Stimulated activated CD4-positive, alpha-beta T cell treated with anti-CD3 and anti-CD28 coated beads, TNF-alpha, amount 100 ng/mL, for 24 hours (primary cell): ENCODE measurements at regions not wholly inside any gene's neighbourhood (a gene's known extent, or its start where the extent isn't known, plus 50 kb on each side); places are given as distances from the start of the nearest gene placed in this dataset.

Source experiments
- DNase-seq, 3 experiments: peaks; one replicate each; pipeline ENCODE4 v3.0.0-alpha.2; 2020; ENCODE audit warnings: low read depth in 3 of 3

- no peak for DNase-seq
These were observed 264.6 kb upstream of the PROX1 start for GRCh38 chr1:213723187-213723586.

DNA sequence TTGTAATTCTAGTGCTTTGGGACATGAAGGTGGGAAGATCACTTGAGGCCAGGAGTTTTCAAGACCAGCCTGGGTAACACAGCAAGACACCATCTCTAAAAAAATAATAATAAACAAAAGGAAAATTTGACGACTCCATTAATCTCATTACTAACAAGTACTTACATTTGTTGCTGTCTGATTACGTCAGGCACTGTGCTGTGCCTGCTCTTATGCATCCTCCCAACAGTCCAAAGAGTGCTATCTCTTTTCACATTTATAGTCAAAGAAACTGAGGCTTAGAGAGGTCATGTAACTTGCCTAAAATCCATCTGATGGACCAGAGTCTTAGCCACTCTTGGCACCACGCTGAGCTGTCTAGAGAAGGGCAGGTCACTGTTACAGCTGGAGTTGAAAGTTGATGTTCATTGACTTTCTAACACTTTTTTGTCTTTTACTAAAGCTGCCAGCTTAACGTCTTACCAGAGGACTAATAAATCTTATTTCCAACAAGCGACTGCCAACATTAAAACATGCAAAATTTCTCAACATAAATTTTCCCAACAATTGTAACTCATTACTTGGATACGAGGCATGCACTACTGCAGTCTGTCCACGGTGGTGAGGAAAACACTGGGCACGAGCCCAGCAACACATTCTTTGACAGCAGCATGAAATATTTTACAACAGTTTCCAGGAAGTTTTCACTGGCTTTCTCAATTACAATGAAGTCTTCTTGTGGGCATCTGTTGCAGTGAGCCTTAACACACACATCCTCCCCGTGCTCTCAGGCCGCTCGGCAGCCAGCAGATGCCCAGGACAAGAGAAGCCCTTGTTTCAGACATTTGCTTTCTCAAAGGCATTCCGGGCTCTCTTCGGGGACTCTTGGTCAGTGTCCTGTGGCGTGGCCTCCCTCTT lies 262.9 kb upstream of the PROX1 start:
- no peak for DNase-seq

DNA sequence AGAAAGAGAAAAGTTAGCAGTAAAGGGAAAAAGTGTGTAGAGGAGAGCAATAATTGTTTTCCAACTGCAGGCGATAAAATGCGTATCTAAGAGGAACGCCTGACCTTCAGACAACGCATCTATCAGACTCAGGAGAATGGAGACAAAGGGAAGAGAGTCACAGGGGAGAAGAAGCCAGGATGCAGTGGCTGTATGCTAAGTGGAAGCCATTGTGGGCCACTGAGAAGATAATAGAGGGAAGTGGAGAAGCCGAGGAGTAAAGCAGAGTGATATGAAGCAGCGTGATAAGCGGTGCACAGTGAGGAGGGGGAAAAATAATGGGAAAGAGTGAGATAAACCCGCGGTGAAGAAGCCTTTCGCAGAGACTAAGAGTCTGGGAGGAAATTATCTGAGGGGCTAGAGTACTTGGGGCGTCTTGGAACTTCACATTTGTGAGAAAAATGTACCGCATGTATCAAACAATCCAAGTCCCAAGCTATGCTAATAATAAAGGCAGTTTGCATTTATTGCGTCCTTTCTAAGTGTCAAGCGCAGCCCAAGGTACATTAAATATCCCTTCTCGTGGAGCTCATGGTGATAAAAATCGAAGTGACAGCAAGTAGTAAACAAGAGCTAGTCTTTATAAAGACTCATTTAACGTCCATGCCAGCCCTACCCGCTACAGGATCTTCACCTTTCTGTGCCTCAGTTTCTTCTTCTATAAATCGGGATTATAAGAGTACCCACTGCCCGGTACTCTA lies 259.8 kb upstream of the PROX1 start:
- no peak for DNase-seq

DNA sequence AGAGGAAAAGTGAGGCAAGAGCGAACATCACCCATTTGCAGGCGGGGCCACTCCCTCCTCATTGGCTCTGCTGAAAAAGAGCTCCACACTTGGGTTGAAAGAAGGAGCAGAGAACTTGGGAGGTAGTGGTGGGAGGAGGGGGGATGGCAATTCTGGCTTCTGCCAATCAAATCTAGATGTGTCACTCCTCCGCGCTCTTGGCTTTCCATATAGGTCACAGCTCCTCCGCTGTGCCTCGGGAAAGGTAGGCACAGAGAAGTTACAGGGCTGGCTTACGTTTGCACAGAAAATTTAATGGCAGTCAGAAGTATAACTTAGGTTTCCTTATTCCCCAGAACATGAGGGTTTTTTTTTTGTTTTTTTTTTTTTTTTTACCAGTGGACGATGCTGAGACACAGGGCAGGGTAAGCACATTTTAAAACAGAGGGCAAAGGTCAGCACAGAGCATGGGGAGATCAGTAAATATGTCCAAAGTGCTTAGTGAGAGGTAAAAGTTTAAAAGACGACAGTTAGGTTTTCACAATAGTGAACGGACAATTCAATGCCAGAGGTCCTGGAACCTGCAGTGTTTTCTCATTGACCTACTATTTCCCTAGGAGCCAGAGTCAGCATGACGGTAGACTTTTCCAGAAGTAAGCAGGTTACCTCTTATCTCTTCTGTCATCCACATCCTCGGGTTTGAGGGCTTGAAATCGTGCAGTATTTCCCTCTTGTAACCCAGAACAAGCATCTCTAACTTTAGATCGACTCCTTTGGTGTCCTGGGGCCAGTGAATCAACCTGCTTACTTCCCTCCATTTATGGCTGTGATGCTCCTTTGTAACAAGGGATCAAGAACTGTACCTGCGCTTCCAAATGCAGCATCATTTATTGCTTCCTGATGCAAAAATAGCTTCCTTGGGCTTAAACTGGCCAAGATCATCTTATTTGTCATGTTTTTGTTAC lies 258.9 kb upstream of the PROX1 start:
- no peak for DNase-seq

DNA sequence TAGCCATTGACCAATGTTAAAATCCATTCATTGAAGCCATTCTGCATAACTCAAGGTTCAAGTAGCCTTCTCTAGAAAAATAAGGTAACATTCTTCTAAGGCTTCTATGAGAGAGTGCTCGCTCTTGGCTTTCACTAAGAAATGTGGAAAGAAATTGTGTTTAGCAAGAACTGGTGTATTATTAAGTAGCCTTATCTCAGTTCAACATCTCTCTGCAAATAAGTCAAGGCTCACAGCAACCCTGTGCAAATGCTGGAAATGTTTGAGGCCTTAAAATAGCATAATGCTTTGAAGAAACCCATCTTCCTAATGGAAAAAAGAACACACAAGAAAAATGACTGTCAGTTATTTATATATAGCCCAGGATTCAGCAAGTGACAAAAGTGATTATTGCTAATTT lies 254.1 kb upstream of the PROX1 start:
- DNase-seq, result no peak

GRCh38 chr1:213737398-213738035 lies 250.3 kb upstream of the PROX1 start:
- DNase-seq, result no peak

DNA sequence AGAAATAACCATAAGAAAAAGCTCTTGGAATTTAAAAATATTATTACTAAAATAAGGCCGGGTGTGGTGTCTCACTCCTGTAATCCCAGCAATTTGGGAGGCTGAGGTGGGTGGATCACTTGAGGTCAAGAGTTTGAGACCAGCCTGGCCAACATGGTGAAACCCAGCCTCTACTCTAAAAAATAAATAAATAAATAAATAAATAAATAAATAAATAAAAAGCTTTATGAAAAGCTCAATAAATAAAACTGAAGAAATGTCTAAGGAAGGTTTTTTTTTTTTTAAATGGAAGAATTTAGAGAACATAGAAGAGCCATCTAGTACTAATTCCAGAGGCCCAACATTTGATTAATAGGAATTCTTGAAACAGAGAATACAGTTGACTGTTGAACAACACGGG lies 249.1 kb upstream of the PROX1 start:
- DNase-seq, result no peak

- DNase-seq, result no peak
These were observed 244.8 kb upstream of the PROX1 start for GRCh38 chr1:213742992-213743391.

- no peak for DNase-seq
These were observed 243.0 kb upstream of the PROX1 start for GRCh38 chr1:213744780-213745179.

- no peak for DNase-seq
These were observed 242.3 kb upstream of the PROX1 start for GRCh38 chr1:213745451-213745850.

DNA sequence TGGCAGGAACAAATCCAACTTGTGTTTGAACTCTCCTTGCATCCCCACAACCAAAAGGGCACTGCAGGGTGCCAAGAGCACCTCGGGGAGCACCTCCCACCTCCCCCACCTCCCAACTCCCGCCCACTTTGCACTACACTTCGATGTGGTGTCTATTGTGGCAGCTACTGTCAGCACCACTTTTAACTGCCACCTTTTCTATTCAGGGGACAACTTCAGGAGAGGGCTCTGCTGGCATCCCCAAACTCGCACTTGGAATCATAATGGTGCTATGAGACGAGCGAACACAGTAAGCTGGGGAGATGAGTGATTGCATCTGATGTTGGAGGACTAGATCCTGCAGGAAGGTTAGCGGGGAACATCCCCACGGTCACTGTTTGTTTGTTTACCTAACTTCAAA lies 238.2 kb upstream of the PROX1 start:
- DNase-seq, result no peak

- DNase-seq, result no peak
These were observed 237.3 kb upstream of the PROX1 start for GRCh38 chr1:213750231-213751063.

GRCh38 chr1:213751064-213751397 lies 236.7 kb upstream of the PROX1 start:
- no peak for DNase-seq

- DNase-seq, result no peak
These were observed 228.2 kb upstream of the PROX1 start for GRCh38 chr1:213759359-213760181.

- peak; percentile 3 to 31 (median 26) for DNase-seq
These were observed 225.8 kb upstream of the PROX1 start for GRCh38 chr1:213761845-213762407.

- DNase-seq, result no peak
These were observed 220.1 kb upstream of the PROX1 start for GRCh38 chr1:213767683-213768082.

GRCh38 chr1:213772128-213773063 lies 215.4 kb upstream of the PROX1 start:
- no peak for DNase-seq

DNA sequence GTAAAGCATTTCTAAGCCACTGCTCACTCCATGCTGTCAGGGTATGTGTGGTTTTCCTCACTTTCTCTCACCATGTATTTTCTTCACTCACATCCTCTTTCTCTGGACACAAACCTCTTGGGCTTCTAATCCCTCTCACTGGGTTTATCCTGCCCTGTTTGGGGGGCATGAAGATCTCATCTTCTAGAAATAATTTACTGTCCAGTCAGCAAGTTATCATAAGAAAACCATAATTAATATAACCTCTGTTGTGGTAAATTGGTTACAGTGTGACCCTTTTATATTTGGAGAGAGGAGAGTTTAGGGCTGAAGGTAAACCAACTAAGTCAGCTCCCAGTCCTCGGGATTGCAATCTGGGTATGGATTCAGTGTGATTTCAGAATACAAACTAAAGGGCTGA lies 213.8 kb upstream of the PROX1 start:
- no peak for DNase-seq
